Endothelial cell (in vitro differentiated cells): ENCODE measurements at regions not wholly inside any gene's neighbourhood (a gene's known extent, or its start where the extent isn't known, plus 50 kb on each side); places are given as distances from the start of the nearest gene placed in this dataset.
A peak's percentile ranks its signal among the peaks of the same experiment; 100 is the strongest.

Experiments used
- DNase-seq: peaks from one replicate; pipeline ENCODE4 v3.0.0; 2021; ENCODE audit warnings: low spot score
- H3K27ac Mint-ChIP-seq: one replicate; pipeline ENCODE4 v1.8.0; 2021; ENCODE audit warnings: mixed read lengths, inconsistent platforms; ENCODE audit not compliant: unreplicated experiment
- H3K27me3 Mint-ChIP-seq: one replicate; pipeline ENCODE4 v1.8.0; 2021; ENCODE audit warnings: mild to moderate bottlenecking, moderate library complexity, mixed read lengths, inconsistent platforms; ENCODE audit not compliant: unreplicated experiment
- H3K36me3 Mint-ChIP-seq: one replicate; pipeline ENCODE4 v1.8.0; 2021; ENCODE audit warnings: mild to moderate bottlenecking, low read depth, mixed read lengths, inconsistent platforms; ENCODE audit not compliant: unreplicated experiment
- H3K4me1 Mint-ChIP-seq: one replicate; pipeline ENCODE4 v1.8.0; 2021; ENCODE audit warnings: mild to moderate bottlenecking, mixed read lengths, inconsistent platforms; ENCODE audit not compliant: unreplicated experiment
- H3K4me3 Mint-ChIP-seq: one replicate; pipeline ENCODE4 v1.8.0; 2021; ENCODE audit warnings: mild to moderate bottlenecking, mixed read lengths, inconsistent platforms; ENCODE audit not compliant: unreplicated experiment
- H3K9me3 Mint-ChIP-seq: one replicate; pipeline ENCODE4 v1.8.0; 2021; ENCODE audit warnings: mixed read lengths, inconsistent platforms; ENCODE audit not compliant: unreplicated experiment
- CTCF ChIP-seq: fragments of 200-600 bp; sonication (generic); IDR thresholded peaks from one replicate; pipeline ENCODE4 v1.5.0; 2021; ENCODE audit warnings: antibody characterized with exemption; ENCODE audit not compliant: unreplicated experiment

DNA sequence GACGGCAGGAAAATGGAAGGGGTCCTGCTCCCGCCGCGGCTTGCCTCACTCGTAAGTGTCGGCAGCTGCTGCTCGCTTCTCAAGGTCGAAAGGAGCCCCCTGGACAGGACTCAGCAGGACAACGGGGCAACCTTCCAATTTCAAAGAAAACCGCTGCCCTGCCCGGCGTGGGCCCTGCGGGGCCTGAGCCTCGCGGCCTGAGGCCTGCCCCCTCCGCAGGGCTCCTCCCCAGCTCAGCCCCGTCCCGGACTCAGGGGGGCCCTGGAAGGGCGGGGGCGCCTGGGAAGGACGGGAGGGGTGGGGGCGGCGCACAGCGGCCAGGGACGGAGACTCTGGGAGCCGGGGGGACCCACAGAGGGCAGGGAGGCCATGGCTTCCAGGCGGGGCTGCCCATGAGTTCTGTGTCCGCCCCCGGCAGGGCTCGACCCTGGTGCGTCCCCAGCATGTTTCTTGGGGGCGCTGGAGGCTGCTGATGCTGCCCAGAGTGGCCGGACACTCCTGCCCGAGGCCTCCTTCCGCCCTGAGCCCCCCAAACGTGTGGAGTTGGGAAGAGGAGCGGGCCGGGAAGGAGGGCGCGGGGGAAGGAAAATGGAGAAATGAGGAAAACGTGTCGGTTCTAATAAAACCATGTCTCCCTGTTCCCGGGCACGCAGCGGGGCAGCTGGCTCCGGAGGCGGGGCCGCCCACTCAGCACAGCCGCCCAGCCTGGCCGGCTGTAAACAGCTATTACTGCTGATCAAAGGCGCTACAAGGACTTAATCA is 114.6 kb downstream of the DLL1 start:
- Mint-ChIP-seq H3K9me3 (no peaks in the 10 kb centered on the region), H3K4me3 (no peak overlapping the region), H3K4me1 (peaks cover 7% of the 10 kb centered on the region), H3K27ac (no peak overlapping the region), H3K27me3 (peaks cover 9% of the 10 kb centered on the region), H3K36me3 (peaks cover 4% of the 10 kb centered on the region)
- no peak for TF ChIP-seq CTCF
- no peak for DNase-seq

GRCh38 chr6:170175644-170176135 is 115.2 kb downstream of the DLL1 start:
- Mint-ChIP-seq H3K27me3 (peaks cover 12% of the 10 kb centered on the region), H3K4me3 (no peak overlapping the region), H3K9me3 (no peaks in the 10 kb centered on the region), H3K27ac (no peak overlapping the region), H3K4me1 (peaks cover 7% of the 10 kb centered on the region), H3K36me3 (peaks cover 4% of the 10 kb centered on the region)
- TF ChIP-seq CTCF: no peak
- no peak for DNase-seq

DNA sequence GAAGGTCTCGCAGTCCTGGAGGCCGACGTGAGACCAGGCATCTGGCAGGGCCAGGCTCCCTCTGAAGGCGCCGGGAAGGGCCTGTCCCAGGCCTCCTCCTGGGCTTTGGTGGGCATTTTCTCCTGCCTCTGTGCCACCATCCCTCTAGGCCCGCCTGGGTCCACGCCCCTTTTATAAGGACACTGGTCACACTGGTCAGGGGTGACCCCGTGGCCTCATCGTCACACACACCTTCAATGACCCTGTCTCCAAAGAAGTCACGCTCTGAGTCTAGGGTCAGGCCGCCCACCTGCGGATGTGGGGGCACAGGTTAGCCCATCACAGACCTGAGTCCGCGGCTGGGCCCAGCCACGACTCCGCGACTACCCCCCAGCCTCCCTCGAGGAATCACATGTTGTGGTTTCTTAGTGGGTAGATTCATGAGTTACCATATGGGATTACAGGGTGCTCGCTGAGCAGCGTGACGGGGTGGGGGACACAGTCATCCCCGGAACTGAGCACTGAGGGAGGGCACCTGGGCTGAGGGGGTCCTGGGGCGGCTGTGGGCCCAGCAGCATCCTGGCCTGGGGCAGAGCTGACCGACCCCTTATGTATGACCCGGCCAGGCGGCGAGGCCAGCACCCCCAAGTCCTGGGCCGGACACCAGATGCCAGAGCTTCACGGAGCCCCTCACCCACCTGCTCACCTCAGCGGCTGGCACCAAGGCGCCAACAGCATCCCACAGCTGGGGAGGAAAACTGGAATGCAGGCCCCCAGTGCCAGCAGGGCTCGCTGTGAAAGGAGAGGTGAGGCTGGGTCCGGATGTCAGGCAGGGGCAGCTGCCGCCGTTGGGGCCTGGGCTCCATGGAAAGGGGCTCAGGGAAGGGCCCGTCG is 115.9 kb downstream of the DLL1 start:
- Mint-ChIP-seq H3K4me3 (no peak overlapping the region), H3K36me3 (peaks cover 4% of the 10 kb centered on the region), H3K9me3 (no peaks in the 10 kb centered on the region), H3K27ac (no peak overlapping the region), H3K4me1 (peaks cover 7% of the 10 kb centered on the region), H3K27me3 (peaks cover 12% of the 10 kb centered on the region)
- DNase-seq: no peak
- no peak for TF ChIP-seq CTCF

DNA sequence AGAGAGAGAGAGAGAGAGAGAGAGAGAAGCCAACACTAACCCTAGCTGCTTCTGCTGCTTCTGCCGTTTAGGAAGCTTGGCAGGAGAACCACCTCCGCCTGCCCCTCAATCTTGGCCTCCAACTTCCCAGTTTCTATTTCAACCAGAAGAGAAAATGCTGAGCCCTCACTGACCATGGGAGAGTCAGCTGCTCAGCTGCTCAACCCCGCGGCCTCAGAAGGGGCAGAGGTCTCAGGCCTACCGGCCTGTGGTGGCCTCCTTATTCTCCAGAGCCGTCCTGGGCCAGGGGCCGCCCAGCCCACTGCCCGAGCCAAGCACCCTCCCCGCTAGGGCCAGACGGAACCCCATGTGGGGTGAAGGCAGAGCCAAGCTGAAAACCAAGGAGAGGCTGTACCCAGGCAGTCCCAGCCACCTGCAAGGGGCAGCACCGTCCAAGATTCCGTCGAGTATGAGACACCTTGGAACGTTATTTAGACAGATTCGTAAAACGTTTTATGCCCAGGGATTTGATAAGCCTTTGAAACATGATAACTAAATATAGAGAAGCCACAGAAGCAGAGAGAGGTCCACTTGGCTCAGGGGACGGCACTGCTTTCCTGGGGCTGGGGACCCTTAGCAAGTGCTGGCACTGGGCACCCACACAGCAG is 116.6 kb downstream of the DLL1 start:
- H3K9me3 Mint-ChIP-seq: peaks cover 3% of the 10 kb centered on the region
- peaks cover 12% of the 10 kb centered on the region for H3K27me3 Mint-ChIP-seq
- peak overlapping the region; percentile 26 for H3K27ac Mint-ChIP-seq
- peaks cover 7% of the 10 kb centered on the region for H3K36me3 Mint-ChIP-seq
- peaks cover 7% of the 10 kb centered on the region for H3K4me1 Mint-ChIP-seq
- no peak for TF ChIP-seq CTCF
- H3K4me3 Mint-ChIP-seq: no peak overlapping the region
- no peak for DNase-seq
